ENCODE measurements at regions not wholly inside any gene's neighbourhood (a gene's known extent, or its start where the extent isn't known, plus 50 kb on each side); places are given as distances from the start of the nearest gene placed in this dataset.

- TF ChIP-seq, protein P1, sequence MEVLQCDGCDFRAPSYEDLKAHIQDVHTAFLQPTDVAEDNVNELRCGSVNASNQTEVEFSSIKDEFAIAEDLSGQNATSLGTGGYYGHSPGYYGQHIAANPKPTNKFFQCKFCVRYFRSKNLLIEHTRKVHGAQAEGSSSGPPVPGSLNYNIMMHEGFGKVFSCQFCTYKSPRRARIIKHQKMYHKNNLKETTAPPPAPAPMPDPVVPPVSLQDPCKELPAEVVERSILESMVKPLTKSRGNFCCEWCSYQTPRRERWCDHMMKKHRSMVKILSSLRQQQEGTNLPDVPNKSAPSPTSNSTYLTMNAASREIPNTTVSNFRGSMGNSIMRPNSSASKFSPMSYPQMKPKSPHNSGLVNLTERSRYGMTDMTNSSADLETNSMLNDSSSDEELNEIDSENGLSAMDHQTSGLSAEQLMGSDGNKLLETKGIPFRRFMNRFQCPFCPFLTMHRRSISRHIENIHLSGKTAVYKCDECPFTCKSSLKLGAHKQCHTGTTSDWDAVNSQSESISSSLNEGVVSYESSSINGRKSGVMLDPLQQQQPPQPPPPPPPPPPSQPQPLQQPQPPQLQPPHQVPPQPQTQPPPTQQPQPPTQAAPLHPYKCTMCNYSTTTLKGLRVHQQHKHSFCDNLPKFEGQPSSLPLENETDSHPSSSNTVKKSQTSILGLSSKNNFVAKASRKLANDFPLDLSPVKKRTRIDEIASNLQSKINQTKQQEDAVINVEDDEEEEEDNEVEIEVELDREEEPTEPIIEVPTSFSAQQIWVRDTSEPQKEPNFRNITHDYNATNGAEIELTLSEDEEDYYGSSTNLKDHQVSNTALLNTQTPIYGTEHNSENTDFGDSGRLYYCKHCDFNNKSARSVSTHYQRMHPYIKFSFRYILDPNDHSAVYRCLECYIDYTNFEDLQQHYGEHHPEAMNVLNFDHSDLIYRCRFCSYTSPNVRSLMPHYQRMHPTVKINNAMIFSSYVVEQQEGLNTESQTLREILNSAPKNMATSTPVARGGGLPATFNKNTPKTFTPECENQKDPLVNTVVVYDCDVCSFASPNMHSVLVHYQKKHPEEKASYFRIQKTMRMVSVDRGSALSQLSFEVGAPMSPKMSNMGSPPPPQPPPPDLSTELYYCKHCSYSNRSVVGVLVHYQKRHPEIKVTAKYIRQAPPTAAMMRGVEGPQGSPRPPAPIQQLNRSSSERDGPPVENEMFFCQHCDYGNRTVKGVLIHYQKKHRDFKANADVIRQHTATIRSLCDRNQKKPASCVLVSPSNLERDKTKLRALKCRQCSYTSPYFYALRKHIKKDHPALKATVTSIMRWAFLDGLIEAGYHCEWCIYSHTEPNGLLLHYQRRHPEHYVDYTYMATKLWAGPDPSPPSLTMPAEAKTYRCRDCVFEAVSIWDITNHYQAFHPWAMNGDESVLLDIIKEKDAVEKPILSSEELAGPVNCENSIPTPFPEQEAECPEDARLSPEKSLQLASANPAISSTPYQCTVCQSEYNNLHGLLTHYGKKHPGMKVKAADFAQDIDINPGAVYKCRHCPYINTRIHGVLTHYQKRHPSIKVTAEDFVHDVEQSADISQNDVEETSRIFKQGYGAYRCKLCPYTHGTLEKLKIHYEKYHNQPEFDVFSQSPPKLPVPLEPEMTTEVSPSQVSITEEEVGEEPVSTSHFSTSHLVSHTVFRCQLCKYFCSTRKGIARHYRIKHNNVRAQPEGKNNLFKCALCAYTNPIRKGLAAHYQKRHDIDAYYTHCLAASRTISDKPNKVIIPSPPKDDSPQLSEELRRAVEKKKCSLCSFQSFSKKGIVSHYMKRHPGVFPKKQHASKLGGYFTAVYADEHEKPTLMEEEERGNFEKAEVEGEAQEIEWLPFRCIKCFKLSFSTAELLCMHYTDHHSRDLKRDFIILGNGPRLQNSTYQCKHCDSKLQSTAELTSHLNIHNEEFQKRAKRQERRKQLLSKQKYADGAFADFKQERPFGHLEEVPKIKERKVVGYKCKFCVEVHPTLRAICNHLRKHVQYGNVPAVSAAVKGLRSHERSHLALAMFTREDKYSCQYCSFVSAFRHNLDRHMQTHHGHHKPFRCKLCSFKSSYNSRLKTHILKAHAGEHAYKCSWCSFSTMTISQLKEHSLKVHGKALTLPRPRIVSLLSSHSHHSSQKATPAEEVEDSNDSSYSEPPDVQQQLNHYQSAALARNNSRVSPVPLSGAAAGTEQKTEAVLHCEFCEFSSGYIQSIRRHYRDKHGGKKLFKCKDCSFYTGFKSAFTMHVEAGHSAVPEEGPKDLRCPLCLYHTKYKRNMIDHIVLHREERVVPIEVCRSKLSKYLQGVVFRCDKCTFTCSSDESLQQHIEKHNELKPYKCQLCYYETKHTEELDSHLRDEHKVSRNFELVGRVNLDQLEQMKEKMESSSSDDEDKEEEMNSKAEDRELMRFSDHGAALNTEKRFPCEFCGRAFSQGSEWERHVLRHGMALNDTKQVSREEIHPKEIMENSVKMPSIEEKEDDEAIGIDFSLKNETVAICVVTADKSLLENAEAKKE (CRISPR knock-in tag; IDR thresholded peaks at IDR 0.05) = no peak
- TF ChIP-seq NANOG (IDR thresholded peaks at IDR 0.05; ENCODE audit: borderline replicate concordance) (no peak), JUNB (IDR thresholded peaks at IDR 0.05; ENCODE audit: unreplicated experiment) (no peak), POLR2AphosphoS5 (IDR thresholded peaks at IDR 0.05; ENCODE audit: low read depth) (no peak)
Observed at GRCh38 chr1:112244131-112244530, 151.9 kb upstream of the CTTNBP2NL start (continued).

DNA sequence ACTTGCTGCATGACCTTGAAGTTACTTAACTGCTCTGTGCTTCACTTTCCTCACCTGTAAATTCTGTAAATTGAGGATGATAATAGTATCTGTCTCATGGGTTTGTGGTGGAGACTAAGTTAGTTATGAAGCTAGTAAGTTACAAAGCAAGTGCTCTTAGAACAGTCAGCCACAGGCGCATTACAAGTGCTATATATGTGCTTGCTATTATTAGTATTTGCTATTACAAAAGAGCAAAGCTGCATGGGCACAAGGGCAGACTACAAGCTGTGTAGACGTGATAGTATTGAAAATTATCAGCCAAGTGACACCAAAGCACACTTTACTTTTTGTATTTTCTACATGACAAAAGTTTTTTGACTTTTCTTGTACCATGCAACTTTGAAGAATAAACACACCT, 150.9 kb upstream of the CTTNBP2NL start:
- no peaks in the 10 kb centered on the region for H3F3A ChIP-seq (replicated peaks; ENCODE audit: low read depth)
- DNase-seq (ENCODE audit: low spot score) = no peak
- no peaks in the 10 kb centered on the region for H3K9me2 ChIP-seq (ENCODE audit: insufficient read depth)
- H3K27me3 Mint-ChIP-seq (ENCODE audit: insufficient read depth, low read depth, poor library complexity) = no peaks in the 10 kb centered on the region
- no peak overlapping the region for H3K27ac Mint-ChIP-seq
- no peak overlapping the region for H2AFZ ChIP-seq
- no peaks in the 10 kb centered on the region for H3K27me3 ChIP-seq (ENCODE audit: insufficient read depth)
- H3K4me1 Mint-ChIP-seq = peaks cover under 1% of the 10 kb centered on the region; the same call in 1 of the 3 replicates
- no peaks in the 10 kb centered on the region for H3K79me2 ChIP-seq (replicated peaks; ENCODE audit: insufficient read depth)
- peaks cover 5% of the 10 kb centered on the region; the same call in 1 of the 3 replicates for H3K36me3 Mint-ChIP-seq (ENCODE audit: low read depth)
- no peaks in the 10 kb centered on the region for H4K20me1 ChIP-seq (replicated peaks; ENCODE audit: insufficient read depth)
- H3K27ac ChIP-seq (ENCODE audit: low read depth) = no peak overlapping the region
- no peak overlapping the region for H3K4me3 Mint-ChIP-seq
- no peaks in the 10 kb centered on the region for H3K36me3 ChIP-seq (ENCODE audit: insufficient read depth)
- H3K4me2 ChIP-seq = no peak overlapping the region
- ATAC-seq = no peak
- peaks cover 8% of the 10 kb centered on the region; the same call in 1 of the 2 replicates for H3K4me1 ChIP-seq (ENCODE audit: insufficient read depth)
- H3K4me3 ChIP-seq = no peak overlapping the region
- H3K9me3 Mint-ChIP-seq = no peaks in the 10 kb centered on the region; the same call in 2 of the 3 replicates
- TF ChIP-seq EZH2 (IDR thresholded peaks at IDR 0.05; ENCODE audit: low read depth, unreplicated experiment) = no peak
- no peak for TF ChIP-seq CREB1 (CRISPR knock-in tag; IDR thresholded peaks at IDR 0.05; ENCODE audit: low read depth)
- TF ChIP-seq STAT1 (IDR thresholded peaks at IDR 0.05; ENCODE audit: unreplicated experiment) = no peak
- TF ChIP-seq ZNF331 (CRISPR knock-in tag; IDR thresholded peaks at IDR 0.05; ENCODE audit: low read depth) = no peak
- no peak for TF ChIP-seq EZH2phosphoT487 (IDR thresholded peaks at IDR 0.05; ENCODE audit: unreplicated experiment)
- TF ChIP-seq, protein P1 (CRISPR knock-in tag; IDR thresholded peaks at IDR 0.05) = no peak
- no peak for TF ChIP-seq ETS1 (IDR thresholded peaks at IDR 0.05)
